Right forelimb (tissue), 1 donor: ENCODE measurements at regions not wholly inside any gene's neighbourhood (a gene's known extent, or its start where the extent isn't known, plus 50 kb on each side); places are given as distances from the start of the nearest gene placed in this dataset.

ENCODE experiments used
- DNase-seq: peaks from one replicate; pipeline ENCODE4 v3.0.0-alpha.2; 2018

DNA sequence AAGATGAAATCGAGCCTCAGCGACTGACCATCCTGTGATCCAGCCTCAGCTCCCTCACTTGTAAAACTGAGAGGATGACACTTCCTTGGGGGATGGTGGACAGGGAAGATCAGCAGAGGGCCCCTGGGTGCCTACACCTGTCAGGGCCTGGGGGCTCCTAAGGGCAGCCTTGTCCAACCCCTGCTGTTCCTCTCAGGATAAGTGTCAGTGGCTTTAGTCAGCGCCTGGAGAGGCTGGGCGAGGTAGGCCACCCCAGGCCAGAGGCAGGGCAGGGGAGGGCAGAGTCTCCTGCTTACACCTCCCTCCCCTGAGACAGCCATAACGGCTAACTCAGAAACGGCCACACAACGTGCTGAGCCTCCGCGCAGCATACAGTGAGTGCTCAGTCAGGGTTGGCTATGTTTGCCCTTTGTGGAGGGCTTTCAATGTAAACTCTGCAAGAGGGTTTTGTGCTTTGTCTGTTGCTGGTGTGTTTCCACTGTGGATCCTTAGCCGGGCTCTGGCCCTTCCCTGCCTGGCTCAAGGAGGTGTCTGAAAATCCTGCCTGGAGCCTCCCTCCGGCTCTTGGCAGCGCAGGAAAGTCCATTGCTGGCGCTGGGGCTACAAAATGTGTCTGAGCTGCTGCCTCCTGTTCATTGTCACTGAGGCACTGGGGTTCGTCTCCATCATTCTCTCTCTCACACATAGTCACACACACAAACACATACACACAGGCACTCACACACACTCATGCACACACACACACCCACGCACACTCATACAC lies 588.4 kb downstream of the PTPRU start:
- peak; percentile 31 for DNase-seq

DNA sequence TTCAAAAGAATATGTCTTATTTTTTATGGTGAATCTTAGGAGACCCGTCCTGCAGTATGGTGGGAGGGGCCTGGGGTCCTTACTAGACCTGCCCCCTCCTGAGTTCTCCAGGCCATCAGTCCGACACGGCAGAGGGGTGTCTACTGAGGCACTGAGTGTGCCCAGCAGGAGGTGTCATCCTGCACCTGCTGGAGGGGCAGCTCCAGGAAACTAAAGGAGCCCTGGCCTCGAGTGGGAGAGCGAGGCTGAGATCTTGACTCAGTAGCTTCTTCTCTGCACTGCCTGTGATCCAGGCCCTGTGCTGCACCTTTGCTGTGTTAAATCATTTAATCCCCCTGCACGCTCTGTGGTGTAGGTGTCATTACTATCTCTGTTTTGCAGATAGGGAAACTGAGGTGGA lies 587.7 kb downstream of the PTPRU start:
- DNase-seq = no peak

DNA sequence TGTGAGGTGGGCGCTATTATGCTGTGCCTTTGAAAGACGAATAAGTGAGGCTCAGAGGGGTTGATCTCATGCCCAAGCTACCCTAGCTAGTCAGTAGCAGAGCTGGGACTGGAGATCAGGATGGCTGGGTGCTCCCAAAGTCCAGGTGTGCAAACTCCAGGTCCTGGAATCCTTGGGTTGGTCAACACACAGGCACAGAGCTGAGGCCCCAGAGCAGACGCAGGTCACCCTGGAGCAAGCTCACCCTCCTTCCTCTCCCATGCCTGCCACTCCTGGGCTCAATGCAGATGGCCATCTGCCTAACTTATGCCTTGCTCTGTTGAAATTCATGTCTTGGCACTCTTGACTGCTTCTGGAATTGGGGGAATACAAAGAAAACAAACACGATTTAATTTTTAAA lies 587.2 kb downstream of the PTPRU start:
- peak; percentile 10 for DNase-seq

DNA sequence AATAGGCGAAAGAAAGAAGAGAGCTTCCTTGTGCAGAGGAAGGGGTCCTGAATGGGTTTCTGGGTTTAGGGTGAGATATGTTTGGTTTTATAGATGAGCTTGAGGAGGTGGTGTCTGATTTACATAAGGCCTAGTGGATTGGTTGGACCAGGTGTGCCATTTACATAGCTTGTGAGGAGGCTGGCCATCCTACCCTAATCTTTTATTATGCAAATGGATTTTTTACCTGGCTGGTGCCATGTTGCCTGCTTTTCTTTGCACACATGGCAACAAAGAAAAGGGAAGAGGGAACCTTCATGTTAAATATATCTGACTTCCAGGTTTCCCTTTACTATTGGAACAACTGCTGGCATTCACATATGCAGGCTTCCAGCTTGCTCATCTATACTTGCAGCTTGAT lies 585.3 kb downstream of the PTPRU start:
- DNase-seq = no peak

DNA sequence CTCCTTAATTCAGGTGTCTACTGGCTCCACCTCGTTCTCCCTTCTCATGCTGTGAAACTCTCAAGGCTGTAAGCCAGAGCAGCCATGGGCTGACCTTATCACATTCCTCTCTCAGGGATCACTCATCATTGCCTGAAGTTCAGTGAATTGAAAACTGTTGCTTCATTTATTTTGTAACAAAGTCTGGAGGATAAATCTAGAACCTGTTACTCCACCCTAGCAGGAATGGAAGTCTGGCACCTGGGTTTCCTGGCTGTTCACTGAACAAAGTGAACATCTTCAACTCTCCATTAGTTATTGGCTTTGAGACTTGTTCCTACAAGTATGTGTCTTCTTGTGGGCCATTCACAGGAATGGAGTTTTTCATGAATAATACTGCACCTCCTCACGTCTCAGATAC lies 584.1 kb downstream of the PTPRU start:
- DNase-seq = no peak

DNA sequence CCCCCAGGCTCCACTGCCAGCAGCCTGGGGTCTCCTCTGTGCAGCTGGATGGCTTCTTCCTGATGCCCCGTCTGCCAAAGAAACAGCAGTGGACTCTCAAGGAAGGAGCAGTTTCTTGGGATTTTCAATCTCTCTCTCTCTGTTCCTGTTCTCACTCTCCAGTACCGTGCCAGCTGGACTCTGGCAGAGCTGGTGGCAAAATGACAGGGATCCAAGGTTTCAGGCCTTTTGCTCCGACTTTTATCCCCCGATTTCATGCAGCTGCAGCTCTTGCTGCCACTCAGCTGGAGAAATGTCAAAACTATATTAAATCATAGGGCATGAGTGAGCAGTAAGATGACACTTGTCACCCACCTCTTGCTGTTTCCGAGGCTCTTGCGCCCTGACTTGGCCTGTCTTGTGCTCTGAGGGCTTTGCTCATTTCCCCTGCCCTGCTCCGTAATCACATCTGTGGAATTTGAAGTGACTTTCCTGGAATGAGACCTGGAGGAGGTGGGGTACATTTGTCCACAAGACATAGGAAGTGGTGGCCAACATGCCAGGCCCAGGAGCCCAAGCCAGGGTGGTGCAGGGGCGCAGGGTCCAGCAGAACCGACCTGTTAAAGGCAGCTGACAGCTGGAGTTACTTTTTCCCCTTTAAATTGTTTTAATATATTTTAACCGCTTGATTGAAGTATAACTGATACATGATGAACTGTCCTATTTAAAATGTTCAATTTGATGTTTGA lies 576.2 kb downstream of the PTPRU start:
- DNase-seq = peak; percentile 25

DNA sequence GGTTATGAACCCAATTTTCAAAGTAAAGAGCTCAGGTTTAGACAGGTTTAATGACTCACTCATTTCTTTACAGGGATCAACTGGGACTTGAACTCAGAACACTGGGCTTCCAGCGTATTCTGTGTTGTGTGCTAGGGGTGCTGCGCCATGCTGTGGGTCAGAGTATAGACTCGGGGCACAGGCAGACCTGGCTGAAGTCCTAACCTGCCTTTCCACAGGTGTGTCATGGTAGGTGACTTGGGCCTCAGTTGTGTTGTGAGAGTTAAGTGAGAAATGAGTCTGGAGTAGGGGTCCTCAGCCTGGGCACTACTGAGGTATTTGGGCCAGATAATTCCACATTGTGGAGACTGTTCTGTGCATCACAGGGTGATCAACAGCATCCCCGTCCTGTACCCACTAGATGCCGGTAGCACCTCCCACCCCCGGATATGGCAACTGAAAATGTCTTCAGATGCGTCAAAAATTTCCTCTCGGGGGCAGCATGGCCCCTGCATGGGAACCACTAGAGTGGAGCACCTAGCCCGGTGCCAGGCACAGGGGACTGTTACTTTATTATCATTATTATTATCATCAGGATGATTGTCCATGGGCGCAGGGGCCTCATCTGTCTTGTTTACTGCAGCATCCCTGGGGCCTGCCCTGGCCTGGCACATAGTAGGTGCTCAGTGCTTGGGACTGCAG lies 575.5 kb downstream of the PTPRU start:
- peak; percentile 12 for DNase-seq

DNA sequence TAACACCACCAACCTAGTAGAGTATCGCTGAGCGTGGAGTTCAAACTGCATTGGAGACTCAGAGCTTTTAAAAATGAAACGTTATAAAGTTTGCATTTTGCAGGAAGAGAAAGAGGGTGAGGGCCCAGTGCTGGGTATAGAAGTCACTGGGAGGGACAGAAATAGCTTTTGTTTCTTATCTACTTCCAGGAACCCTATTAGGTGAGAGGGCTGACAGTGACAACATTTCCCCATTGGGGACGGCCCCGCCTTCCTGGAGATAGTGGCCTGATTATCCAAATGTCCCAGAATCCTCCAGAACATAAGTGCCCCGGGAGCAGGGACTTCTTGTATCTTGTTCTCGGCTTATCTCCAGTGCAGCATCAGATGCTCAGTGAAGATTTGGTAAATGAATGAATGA lies 574.9 kb downstream of the PTPRU start:
- DNase-seq = no peak

DNA sequence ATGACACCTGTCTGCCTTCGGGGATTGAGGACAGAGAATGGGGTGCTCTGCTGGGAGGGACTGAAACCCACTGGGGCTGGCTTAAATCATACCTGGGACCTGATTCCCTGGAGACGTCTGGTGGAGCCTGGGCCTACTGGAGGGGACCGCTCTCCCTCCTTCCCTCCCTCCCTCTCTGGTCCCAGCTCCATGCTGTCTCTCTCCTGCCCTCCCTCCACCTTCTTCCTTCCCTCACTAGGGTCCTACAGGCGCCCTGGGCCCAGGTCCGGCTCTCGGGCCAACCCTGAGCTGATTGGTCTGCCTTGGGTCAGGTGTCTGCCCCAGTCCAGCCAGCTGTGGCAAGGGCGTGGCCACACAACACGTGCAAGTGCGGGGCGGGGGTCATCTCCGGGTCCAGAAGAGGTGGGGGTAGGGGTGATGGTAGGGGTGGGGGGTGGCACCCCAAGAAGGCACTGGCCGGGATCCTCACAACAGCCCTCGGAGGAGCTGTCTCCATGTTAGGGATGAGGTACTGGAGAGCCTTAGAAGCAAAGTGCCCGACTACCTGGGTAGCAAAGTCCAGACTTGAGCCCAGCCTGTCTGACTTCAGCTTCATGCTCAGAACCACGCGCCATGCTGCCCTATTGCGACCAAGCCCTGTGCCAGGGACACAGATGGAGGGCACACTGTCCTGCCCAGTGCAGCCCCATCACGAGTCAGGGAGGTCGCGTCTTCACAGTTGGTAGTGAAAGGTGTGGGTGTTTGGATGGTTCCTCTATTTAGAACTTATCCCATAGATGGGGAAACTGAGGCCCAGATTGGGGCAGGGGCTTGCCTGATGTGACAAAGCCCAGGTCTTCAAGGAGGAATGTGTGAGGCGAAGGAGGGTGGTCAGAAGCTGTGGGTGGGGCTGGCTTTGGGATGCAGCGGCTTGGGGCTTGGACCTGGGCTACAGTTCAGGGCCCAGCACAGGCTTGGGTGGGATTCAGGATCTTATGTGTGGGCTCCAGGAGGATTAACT lies 574.1 kb downstream of the PTPRU start:
- DNase-seq = peak; percentile 29

DNA sequence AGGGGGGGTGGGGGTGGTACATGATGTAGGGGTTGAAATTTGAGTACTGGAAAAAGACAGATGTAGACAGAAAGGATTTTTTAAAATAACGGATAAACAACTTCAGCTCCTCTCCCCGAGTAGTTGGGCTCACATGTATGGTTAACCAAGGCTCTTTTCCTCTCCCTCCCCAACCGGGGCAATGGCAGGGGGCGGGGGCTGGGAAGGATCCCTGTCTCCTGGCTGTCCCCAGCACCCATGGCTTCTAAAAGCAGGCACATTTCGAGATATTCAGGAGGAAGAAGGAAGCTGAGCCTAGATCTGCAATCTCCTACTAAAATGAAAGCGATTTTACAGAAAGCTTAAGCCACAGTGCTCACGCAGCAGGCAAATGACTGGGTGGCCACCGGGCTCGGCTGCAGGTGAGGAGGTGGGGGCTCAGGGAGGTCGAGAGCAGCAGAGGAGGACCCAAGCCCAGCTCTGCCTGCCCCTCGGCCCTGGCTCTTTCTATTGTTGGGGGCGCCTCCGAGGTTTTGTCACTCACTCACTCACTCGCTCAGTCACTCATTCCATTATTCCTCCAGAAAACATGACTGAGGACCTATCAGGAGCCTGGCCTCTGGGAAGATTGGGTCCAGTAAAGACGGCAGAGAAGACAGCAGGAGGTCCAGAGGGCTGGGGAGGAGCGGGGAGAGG lies 573.3 kb downstream of the PTPRU start:
- DNase-seq = peak; percentile 16

DNA sequence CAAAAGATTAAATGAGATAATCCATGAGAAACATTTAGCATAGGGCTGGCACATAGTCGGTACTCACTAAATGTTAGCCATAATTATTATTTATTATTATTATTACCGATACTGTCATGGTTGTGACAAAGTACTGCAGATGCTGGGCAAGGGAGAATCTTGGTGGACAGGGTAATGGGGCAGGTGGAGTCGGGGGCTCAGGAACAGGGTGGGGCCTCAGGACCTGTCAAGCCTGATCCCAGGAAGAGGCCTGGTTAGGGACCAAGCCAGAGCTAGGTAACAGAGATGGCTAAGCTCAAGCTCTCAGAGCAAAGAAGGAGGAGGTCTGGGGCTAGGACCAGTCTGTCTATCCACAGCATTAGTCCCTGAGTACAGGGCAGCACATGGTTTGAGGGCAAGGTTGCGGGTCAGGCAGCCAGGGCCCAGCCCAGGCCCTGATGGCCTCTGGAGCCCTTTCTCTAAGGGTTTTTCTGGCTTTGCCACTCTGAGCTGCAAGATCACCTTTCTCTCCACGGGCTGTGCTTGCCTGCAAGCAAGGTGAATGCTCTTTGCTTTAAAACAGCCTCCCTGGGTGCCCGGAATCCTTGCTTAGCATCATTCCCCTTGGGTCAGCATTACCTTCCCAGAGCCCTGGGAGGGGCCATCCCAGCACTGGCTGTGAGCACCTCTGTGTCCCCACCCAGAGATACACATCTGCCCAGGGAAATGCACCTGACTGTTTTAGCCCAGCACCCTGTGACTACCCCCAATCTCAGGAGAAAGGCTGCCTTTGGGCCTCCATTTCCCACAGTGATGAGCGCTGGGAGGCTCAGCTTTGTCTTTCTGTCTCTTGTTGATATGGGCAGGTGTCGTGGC lies 572.0 kb downstream of the PTPRU start:
- peak; percentile 13 for DNase-seq

DNA sequence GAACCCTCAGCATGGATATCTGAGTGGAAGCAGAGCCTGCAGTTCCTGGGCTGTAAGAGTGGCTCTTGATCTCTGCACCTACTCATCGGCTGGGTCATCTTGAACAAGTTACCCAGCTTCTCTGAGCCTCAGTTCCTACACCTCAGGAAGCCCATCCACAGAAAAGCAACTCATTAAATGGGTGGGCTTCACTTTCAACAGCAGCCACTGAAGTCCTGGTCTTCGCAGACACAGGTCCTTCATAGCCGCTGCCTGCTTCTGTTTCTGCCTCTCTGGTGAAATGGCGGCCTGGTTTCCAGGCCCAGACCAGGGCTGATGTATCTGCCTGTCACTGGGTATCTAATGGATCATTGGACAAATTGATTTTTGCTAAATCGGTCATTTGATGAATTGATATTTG lies 571.4 kb downstream of the PTPRU start:
- DNase-seq = no peak

DNA sequence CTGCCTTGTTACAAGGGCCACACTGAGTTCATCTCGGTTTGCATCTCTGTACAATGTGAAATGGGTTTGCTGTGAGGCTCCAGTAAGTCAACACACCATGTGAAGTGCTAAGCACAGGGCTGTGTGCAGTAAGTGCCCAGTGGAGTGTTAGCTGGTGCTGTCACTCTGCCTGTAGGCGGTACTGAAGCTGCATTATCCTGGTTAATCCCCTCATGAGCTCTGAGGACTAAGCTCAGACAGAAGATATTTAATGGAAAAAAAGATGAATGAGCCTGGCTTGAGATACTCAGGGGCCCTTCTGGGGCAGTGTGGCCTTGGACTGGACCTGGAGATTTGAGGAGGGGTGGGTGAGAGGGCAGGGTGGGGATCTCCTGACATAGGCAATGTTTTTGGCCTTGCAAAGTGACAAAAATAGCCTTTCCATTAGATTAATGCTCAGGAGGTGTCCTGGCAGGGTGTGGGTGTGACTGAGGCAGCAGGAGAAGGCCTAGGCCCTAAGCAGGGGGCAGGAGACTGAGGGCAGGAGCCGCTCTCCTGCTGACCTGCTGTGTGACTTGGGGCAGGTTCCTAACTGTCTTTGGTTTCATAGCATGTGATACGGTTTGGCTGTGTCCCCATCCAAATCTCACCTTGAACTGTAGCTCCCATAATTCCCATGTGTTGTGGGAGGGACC lies 570.5 kb downstream of the PTPRU start:
- DNase-seq = no peak

DNA sequence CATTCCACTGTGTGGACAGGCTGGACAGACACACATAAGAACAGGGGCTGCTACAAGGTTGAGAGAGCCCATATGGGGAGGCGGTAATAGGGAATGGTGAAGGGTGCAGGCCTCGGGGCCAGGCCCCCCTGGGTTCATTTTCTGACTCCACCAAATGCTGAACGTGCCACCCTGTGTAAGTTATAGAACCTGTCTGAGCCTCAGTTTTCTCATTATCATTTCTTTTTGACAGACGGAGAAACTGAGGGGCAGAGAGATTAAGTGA lies 569.5 kb downstream of the PTPRU start:
- DNase-seq = no peak

DNA sequence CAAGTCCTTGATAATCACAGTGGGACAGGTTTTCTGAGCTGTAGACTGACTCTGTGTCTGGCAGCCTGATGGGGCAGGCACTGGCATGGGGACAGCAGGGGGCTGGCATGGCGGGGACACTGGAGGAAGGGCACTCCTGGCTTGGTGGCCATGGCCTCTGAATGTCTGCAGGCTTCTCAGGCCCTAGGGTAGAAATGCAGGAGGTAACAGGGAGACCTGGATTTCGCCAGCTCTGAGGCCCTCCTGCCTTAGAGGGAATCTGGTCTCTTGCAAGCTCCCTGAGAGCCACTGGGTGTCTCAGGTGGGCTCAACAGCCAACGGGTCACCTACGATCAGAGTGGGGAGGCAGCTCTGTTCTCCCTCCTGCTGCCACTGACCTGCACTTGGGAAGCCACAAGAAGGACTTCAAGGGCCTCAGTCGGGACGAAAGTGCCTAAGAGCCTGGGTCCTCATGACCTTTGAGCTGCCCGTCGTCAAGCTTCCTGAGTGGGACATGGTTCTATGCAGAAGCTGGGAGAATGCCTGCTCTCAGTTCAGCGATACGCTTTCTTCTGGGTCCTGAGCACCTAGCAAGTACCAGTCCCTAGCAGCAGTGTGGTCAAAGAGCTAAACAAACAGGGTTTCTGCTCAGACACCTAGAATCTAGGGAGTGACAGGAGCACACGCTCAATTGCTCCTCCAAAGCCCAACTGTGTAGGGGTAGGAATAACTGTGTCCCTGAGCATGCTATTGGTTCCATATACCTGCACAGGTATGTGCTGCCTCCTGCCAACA lies 569.0 kb downstream of the PTPRU start:
- no peak for DNase-seq

DNA sequence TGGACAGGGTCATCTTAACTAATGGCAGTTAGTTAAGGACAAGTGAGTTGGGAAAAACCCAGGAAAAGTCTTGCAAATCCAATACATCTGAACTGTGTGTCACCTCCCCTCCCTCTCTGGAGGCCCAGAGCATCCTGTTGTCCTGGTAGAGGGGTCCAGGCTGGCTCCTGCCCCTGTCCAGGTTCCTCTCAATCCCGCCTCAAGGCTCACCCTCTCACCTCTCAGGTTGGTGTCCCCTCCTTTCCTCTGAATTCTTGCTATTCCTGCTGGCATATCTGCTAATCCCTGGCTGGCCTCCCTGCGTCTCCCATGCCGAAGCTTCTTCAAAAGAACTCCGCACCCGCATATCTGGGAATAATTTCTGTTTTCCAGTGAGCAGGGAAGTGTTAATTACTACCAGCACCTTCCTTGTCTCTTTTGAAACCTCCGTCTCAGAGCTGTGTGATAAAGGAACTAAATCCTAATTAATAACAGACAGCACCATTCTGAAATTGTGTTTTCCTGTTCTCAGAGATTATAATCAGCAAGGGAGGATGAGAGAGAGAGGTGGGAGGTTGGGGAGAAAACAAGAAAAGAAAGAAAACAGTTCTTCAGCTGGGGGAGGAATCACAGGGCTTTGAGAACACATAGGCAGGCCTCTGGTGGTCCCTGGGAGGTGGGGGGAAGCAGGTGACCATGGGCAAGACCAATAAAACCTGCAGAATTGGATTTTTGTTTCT lies 568.0 kb downstream of the PTPRU start:
- DNase-seq = no peak

DNA sequence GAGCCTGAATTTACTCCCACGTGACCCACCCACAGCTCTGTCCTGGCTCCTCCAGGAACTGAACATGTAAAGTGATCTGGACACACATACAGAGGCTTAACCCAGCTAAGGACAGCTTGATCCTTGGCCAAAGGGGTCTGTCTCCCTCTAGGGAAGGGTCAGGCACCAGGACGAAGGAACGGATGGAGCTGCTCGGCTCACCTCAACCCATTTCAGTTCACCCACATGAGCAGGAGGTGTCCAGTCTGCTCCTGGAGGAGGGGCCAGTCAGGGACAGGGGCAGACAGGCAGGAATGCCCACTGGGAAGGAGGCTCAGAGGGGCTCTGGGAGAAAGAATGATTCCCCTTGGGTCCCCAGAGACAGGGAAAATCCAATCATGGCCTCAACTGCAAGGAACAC lies 567.2 kb downstream of the PTPRU start:
- DNase-seq = no peak

DNA sequence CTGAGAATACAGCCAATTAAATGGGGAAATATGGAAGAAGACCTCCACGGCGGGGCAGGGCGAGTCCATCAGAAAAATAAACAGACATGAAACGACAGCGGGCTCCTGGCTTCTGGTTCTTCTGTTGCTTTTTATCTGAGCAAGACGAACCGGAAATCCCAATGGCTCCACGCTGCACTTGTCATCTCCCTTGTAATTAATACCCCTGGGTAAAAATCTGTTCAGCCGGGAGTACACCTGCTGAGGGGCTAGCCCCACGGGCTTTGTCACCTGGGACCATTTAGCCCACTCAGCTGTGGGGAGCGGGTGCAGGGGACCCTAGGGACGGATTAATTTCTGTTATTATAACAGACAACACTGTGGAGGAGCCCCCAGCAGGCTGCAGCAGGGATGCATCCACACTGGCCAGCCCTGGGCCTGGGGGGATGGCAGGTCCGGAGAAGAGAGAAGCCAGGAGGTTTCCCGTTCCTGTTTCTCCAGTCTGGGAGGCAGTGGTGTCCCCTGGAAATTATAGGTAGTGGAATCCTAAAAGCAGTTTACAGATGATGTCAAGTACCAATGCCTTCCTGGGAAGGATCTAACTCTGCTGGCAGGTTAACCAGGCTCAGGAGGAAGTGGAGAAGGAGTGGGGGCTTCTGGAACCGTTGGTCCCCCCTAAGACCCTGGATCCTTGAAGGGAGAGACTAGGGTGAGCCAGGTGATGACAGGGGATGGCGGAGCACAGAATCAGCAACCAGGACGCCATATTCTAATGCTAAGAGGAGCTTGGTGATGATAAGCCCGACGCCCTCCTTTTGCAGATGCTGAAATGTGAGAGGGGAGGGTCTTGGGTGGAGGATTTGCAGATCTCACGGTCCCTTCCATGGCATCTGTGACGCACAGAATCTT lies 566.1 kb downstream of the PTPRU start:
- no peak for DNase-seq
